22Rv1 (cell line): ENCODE measurements at regions not wholly inside any gene's neighbourhood (a gene's known extent, or its start where the extent isn't known, plus 50 kb on each side); places are given as distances from the start of the nearest gene placed in this dataset.

Source experiments
- ZFX ChIP-seq: fragments of 450-650 bp; IDR thresholded peaks from 2 replicates; pipeline ENCODE4 v1.6.1; 2017; ENCODE audit warnings: antibody characterized with exemption, borderline replicate concordance
- TF ChIP-seq, protein P1 (sequence below): fragments of 450-650 bp; IDR thresholded peaks from 2 replicates; pipeline ENCODE4 v1.5.1; 2017; ENCODE audit warnings: mild to moderate bottlenecking

DNA sequence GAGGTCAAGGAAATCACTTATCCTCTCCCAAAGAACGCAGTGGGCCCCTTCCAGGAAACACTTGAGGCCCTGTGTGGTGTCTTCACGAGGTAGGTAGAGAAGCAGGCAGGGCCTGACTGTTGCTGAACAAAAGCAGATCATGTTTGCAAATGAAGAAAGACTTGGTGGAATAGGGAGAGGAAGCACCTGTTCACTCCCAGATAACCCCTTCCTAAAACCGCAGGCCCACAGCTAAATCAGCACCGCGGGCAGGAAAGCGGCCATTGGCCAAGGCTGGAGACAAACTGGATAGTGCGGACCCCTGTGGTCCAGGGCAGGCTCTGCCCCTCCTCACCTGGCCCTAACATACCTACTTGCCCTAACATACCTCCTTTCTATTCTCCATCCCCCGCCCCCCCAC, 64.9 kb upstream of the KLHL29 start:
- TF ChIP-seq, protein P1, sequence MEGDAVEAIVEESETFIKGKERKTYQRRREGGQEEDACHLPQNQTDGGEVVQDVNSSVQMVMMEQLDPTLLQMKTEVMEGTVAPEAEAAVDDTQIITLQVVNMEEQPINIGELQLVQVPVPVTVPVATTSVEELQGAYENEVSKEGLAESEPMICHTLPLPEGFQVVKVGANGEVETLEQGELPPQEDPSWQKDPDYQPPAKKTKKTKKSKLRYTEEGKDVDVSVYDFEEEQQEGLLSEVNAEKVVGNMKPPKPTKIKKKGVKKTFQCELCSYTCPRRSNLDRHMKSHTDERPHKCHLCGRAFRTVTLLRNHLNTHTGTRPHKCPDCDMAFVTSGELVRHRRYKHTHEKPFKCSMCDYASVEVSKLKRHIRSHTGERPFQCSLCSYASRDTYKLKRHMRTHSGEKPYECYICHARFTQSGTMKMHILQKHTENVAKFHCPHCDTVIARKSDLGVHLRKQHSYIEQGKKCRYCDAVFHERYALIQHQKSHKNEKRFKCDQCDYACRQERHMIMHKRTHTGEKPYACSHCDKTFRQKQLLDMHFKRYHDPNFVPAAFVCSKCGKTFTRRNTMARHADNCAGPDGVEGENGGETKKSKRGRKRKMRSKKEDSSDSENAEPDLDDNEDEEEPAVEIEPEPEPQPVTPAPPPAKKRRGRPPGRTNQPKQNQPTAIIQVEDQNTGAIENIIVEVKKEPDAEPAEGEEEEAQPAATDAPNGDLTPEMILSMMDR = no peak
- TF ChIP-seq ZFX = no peak
